ENCODE measurements at regions not wholly inside any gene's neighbourhood (a gene's known extent, or its start where the extent isn't known, plus 50 kb on each side); places are given as distances from the start of the nearest gene placed in this dataset.
"Not testable (repeated sequence)": the region's sequence is repeated elsewhere in the genome, so short reads cannot be mapped to it uniquely, and the experiment has no call there.

DNA sequence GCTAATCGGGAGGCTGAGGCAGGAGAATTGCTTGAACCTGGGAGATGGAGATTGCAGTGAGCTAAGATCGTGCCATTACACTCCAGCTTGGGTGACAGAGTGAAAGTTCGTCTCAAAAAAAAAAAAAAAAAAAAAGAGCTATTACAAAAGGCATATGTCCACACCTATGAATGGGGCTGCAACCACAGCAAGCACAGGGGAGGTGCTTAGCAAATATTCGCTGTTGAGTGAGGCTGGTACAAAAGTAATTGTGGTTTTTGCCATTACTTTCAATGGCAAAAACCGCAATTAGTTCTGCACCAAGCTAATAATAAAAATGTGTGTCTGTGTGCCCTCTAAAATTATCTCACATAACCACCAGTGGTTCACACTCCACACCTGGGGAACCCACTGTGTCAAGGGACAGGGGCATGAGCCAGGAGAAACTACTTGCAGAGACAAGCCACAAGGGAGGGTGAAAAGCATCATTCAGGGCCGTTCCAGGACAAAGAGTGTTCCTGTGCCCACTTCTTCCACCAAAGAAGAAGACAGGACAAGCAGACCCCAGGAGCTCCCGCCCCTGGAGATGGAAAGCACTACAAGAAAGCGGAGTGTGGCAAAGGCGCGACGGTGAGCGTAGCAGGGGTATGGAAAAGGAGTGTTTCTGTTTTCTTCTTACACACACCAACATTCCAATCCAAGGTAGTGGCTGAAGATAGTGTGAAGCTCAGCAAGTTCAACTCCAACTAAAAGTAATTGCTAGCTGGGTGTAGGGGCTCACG, 84.4 kb upstream of the CNEP1R1 start:
- DNase-seq (ENCODE audit: low spot score), result no peak

DNA sequence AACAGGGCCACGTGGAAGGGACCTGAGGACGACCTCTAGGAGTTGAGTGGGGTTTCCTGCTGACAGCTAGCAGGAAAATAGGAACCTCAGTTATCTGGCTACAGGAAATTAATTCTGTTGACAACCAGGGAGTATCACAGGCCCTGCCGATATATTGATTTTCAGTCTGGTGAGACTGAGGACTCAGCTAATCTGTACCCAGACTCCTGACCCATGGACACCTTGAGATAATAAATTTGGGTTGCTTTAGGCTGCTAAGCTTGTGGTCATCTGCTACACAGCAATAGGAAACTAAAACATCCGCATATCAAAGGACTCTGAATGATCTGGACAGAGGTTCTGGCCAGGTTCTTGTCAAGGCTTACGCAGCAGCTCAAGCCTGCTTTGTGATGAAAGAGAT, 80.8 kb upstream of the CNEP1R1 start:
- no peak for DNase-seq (ENCODE audit: low spot score)

DNA sequence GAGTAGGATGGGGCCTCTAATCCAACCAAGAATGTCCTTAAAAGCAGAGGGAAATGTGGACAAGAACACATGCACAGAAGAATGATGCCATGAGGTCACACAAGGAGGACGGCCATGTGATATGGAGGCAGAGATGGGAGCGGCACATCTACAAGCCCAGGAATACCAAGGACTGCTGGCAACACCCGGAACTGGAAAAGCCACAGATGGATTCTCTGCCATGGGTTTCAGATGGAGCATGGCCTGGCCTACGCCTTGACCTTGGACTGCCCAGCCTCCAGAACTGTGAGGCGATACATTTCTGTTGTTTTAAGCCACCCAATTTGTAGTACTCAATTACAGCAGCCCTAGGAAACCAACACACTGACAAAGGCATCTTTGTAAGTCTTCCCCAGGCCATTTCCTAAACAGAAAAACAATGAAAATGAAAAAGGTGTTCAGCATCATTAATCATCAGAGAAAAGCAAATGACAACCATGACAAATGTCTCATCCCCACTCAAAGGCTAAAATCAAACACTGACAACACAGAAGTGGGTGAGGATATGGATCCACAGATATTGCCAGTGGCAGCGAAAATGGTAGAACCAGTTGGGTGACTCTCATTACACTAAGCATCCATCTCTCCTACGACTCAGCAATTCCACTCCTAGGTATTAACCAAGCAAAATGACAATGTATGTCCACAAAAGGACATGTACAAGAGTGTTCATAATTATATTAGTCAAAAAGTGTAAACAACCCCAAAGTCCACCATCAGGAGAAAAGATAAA, 76.9 kb upstream of the CNEP1R1 start:
- DNase-seq (ENCODE audit: low spot score), result no peak

DNA sequence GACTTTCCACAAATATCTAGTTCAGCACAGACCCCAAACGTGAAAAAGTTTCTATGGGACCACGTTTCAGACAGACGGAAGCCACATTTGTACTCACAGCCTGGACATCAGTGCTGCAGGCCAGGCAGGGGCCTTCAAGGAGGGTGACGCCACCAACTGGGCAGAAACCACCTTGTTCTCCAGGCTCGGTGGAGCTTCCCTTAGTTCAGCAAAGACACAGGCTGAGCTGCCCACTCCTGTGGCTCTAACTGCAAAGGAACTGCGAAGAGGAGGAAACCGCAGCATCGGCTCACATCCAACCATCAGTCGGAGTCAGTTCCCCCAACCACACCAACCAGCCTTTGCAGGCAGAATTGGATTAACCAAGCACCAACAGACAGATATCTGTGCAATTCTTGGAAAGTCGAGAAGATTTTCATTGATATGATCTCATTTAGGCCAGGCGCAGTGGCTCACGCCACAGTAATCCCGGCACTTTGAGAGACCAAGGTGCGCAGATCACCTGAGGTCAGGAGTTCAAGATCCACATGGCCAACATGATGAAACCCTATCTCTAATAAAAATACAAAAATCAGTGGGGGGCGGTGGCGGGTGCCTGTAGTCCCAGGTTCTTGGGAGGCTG, 73.3 kb upstream of the CNEP1R1 start:
- DNase-seq (ENCODE audit: low spot score), result no peak

DNA sequence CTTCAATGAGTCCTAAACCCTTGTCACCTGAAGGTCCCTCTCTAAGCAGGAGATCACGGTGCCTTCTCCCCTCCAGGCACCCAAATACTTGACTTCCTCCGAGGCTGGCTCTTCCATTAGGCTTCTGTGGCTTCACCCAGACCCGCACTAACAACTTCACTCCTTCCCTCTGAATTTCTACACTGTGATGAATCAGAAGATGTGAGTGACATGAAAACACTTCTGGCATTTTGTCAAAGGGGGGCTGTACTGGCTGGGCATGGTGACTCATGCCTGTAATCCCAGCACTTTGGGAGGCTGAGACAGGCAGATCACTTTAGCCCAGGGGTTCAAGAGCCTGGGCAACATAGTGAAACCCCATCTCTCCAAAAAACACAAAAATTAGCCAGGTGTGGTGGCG, 72.6 kb upstream of the CNEP1R1 start:
- DNase-seq (ENCODE audit: low spot score), result no peak

DNA sequence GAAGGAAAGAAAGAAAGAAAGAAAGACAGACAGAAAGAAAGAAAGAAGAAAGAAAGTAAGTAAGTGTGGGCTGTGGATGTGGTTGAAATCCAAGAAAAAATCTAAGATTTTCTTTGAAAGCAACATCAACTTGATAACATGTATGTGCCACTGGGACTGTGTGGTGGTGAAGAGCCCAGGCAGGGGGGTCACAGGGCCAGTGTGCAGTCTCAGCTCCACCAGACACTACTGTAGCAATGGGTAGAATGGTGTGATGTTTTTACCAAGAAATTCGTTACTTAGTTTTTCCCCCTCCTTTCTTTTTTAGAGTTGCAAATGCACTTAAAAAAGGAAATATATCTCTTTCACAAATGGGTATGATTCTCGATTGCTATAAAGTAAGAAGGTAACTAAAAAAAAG, 71.9 kb upstream of the CNEP1R1 start:
- DNase-seq (ENCODE audit: low spot score), result no peak

DNA sequence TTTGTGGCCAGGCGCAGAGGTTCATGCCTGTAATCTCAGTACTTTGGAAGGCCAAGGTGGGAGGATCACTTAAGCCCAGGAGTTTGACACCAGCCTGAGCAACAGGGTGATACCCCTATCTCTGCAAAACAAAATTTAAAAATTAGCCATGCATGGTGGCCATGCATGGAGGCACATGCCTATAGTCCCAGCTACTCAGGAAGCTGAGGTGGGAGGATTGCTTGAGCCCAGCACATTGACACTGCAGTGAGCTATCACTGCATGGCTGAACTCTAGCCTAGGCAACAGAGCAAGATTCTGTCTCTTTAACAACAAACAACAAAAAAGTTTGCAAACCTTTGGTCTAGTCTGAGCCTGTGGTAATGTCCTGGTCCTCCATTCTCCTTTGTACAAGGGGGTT, 69.2 kb upstream of the CNEP1R1 start:
- DNase-seq (ENCODE audit: low spot score), result no peak

DNA sequence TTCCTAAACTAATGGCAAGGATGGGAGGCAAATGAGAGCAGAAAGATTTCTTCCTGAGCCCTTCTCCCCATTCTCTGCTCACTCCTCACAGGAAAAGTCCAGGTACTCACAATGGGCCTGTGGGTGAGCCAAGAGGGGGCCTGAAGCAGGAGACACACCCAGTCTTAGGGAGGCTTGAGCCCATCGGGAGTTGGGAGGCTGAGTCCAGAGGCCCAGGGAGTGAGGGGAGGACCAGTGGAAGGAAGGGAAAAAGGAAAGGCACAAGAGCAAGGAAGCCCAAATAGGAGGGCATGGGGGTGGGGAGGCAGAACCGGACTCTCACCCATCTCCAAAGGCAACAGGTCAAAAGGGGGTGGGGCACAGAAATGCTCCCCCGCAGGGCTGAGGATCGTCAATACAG, 68.1 kb upstream of the CNEP1R1 start:
- DNase-seq (ENCODE audit: low spot score), result no peak

DNA sequence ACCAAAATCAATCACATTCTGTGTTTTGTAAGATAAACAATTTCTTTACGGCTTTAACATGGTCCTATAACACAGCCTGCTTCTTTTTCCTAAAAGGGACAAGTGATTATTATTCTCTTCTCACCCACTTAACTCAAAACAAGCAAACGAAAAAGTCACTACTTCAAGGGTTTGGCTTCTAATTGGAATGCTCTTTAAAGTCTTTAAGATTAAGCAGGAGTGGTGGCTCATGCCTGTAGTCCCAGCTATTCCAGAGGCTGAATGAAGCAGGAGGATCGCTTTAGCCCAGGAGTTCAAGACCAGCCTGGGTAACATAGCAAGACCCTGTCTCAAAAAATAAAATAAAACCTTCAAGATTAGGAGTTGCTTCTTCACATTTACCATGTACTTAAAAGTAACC, 66.6 kb upstream of the CNEP1R1 start:
- no peak for DNase-seq (ENCODE audit: low spot score)

DNA sequence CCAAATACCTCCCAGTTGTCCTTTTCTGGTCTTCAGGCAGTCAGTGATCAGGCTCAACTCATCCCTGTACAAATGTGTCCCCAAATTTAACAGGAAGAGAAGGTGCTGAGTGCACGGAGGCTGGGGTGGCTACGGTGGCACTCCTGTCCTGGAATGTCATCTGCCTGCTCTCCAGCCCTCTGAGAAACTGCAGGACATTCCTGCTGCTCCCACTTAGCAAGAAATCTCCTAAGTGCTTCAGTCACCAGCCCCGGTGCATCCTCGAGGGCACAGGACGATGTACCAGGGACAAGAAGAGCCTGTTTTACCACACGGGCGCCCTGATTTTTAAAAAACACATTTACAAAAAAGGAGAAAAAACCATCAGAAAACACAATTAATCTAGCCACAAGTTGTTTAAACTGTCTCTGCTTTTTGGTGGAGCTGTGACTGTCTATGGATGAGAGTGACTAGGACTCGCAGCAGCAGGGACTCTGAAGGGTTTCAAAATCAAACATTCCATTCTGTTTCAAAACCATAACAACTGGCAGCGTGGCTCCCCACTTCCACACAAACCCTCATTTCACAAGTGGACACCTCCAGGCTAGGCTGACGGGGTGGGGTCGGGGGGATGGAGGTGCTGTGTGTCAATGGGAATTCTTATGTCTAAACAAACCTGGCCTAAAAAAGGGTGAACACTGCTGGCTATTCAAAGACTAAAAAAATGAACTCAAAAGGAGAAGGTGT, 65.3 kb upstream of the CNEP1R1 start:
- no peak for DNase-seq (ENCODE audit: low spot score)

DNA sequence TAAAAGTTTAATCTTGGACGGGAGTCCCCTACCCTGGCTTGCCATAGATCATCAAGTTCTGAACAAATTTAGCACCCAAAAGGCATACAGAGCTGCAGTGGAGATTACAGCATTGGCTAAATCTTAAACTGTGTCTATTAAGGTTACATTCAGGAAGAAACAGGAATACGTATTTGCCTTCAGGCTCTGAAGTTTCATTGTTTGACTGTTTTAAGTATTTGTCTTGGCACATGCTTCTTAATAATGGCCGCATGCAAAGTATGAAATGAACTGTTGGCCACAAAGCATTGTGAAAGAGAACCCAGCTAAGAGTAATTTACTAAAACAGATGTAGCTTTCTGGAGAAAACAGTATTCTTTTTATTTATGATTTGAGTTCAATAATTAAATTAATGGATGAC, 63.9 kb upstream of the CNEP1R1 start:
- DNase-seq (ENCODE audit: low spot score), result no peak

DNA sequence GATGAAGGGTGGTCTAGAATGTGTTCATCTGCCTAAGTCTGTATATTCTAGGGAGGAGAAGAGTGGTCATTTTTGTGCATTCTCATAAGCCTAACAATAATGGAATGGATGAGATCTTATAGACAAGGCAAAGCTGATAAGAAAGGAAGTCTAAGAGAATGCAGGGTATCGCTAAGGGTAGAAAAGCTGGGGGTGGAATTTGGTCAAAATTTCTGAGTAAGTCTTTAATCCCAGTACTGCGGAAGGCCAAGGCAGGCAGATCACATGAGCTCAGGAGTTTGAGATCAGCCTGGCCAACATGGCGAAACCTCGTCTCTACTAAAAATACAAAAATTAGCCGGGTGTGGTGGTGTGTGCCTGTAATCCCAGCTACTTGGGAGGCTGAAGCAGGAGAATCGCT, 62.5 kb upstream of the CNEP1R1 start:
- DNase-seq (ENCODE audit: low spot score), result not testable (repeated sequence)

DNA sequence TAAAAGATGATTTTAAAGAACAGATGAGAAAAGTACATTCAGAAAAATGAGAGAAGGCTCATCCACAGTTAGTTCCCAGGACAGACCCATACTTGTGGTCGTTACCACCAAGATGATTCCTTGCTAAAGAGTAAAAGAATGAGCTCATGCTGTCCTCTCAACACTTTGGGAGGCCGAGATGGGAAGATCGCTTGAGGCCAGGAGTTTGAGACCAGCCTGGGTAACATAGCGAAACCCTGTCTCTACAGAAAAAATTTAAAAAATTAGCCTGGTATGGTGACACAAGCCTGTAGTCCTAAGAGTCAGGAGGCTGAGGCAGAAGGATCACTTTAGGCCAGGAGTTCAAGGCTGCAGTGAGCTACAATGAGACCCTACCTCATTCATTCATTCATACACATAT, 60.7 kb upstream of the CNEP1R1 start:
- no peak for DNase-seq (ENCODE audit: low spot score)

DNA sequence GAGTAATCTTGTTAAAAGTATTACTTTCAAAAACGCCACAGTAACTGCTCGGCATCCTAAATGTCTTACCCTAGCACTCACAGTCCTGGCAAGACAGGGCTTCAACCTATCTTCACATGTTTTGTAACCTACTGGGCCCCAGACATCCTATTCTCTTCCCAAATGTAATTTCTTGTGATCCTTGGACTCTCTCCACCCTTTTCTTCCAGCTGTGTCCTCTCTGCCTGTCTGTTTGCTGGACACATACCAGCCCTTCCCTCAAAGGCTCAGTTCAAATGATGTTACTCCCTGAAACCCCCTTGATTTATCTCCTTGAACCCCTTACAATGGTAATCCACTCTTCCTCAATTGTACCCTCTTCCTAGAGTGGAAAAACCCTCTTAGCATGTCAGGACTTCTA, 60.1 kb upstream of the CNEP1R1 start:
- DNase-seq (ENCODE audit: low spot score), result no peak

DNA sequence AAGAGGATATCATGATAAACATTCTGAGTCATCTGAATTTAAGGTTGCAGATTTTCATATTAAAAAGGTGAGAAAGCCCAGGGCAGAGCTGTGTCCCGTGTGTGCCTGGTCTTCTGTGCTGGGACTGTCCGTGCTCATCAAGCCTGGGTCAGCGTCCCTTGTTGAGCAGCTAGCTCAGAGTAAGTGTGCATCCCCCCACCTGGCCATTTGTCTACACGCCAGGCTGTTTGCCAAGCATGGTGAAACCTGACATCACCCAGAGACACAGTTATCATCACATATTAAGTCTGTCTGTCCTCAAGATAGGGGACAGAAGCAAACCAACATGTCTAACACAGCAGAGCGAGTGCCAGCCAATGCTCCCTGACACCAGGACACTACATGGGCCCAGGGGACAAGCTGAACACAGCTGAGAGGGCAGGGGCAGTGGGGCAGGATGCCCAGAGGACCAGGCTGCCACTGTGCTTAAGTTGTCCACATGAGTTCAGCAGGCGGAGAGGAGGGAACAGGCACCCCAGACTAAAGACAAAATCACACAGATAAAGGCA, 57.9 kb upstream of the CNEP1R1 start:
- no peak for DNase-seq (ENCODE audit: low spot score)

DNA sequence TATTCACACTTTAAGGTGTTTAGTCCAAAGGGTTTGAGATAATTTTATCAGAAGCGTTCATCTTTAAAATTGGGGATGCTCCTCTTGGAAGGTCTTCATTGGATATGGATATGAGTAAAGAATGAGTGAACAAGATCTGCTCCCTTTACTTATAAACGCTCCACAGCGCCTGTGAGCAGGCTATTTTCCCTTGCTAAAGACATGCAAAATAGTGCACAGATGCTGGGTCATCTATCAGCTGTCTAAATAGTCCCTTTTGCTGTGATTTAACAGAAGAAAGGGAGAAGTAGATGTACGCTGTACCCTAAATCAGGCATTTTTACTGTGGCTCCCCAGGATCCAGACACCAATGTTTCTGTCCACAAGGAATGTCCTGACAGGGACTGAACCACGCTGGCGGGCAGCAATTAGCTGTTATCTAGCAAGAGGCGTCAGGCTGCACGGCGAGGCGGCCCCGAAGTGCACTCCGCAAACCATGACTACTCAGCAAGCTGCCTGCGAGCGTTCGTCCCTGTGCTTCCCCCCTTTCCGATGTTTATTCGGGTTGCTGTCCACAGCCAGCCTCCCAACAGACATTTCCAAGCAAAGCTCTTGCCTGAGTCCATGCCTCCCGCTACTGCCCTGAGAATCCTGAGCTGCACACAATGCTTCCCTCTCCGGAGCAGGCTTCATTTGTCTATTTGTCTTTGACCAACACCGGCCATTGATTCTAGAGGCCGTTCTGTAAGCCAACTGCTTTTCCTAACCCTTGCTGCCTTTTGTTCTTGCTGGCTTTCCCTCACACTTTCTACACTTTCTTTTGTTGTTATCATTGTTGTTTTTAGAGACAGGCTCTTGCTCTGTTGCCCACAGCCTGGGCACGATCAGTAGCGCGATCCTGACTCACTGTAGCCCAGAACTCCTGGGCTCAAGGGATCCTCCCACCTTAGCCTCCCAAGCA, 55.7 kb upstream of the CNEP1R1 start:
- no peak for DNase-seq (ENCODE audit: low spot score)

DNA sequence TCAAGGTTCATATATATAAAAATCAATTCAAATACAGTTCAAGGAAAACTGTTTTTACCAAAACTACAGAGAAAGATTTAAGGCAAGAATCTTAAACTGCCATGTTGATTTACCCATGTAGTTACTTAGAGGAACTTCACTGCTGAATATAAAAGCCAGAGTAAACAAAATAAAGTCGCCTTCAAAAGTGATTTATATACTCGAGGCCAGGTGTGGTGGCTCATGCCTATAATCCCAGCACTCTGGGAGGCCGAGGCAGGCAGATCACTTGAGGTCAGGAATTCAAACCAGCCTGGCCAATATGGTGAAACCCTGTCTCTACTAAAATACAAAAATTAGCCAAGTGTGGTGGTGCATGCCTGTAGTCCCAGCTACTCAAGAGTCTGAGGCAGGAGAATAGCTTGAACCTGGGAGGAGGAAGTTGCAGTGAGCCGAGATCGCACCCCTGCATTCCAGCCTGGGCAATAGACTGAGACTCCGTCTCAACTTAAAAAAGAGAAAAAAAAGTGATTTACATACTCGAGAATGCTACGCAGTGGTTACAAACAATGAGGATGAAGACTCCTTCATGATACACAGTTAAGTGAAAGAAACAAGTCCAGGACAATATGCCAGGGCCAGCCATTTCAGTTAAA, 54.1 kb upstream of the CNEP1R1 start:
- DNase-seq (ENCODE audit: low spot score), result no peak

DNA sequence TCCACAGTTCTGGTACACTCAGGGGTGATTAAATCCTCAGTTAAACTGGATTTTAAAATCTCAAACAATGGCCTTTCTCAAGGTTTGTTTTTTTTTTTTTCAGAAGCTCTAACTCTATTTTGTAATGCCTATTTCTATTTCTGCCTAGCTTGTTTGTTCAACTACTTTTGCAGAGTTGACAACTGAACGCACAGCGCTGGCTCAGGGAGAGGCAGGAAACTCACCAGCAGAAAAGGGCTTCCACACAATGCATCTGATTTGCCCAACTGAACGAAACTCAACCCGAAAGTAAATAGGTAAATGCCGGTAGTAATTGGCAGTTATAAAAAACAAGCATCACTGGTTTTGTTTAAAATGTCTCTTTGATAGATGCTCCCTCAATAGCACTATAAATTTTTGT, 52.7 kb upstream of the CNEP1R1 start:
- DNase-seq (ENCODE audit: low spot score), result no peak

DNA sequence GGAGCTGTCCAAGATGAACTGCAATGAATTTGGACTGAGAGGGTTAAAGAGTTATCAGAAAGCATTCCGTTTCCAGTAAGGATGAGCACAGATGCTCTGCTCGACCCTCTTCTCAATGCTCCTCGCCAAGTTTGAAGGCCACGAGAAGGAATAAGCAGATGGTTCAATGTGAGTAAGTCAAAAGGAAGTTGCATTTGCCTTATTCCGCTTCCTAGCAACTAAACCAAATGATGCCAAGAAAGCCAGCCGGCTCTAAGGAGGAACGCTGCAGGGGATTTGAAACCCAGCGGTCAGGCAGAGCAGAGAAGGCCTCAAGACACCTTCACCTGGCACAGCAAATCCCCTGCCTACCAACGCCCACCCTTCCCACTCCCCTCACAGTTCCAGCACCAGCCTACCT, 52.1 kb upstream of the CNEP1R1 start:
- no peak for DNase-seq (ENCODE audit: low spot score)

Data from iPS-NIHi11 (cell line).